Adrenal gland (tissue), 9 donors: ENCODE measurements at regions not wholly inside any gene's neighbourhood (a gene's known extent, or its start where the extent isn't known, plus 50 kb on each side); places are given as distances from the start of the nearest gene placed in this dataset.

Experiments used
- DNase-seq, 7 donors: peaks; one replicate each; pipeline ENCODE4 v3.0.0-alpha.2; 2019 to 2020
- H3K27ac ChIP-seq, 5 donors: fragments of 200-600 bp; sonication (generic) in 4 of 5; 1 replicate in 3 of 5; 2 replicates in 2 of 5; pipeline versions ENCODE4 v1.5.1 to v1.8.0; 2016 to 2020; ENCODE audit warnings: mild to moderate bottlenecking in 1 of 5
- H3K27me3 ChIP-seq: fragments of 200-600 bp; 2 replicates; pipeline ENCODE4 v1.8.0; 2021
- H3K36me3 ChIP-seq, 2 donors: fragments of 200-600 bp; replicated peaks in 1 of 2; 1 replicate in 1 of 2; 2 replicates in 1 of 2; pipeline versions ENCODE4 v1.5.1 to v1.8.0; 2018 to 2022
- H3K4me1 ChIP-seq, 2 donors: fragments of 200-600 bp; replicated peaks in 1 of 2; 1 replicate in 1 of 2; 2 replicates in 1 of 2; pipeline versions ENCODE4 v1.5.1 to v1.8.0; 2018 to 2021
- H3K4me3 ChIP-seq, 4 donors: fragments of 200-600 bp; sonication (generic) in 3 of 4; one replicate each; pipeline ENCODE4 v1.5.1; 2016 to 2018
- H3K9me3 ChIP-seq, 3 donors: fragments of 200-600 bp; sonication (generic) in 1 of 3; replicated peaks in 1 of 3; 1 replicate in 2 of 3; 2 replicates in 1 of 3; pipeline versions ENCODE4 v1.5.1 to v1.8.0; 2016 to 2021
- POLR2A ChIP-seq, 2 donors: fragments of 450-650 bp; IDR thresholded peaks; one replicate each; pipeline ENCODE4 v1.6.1; 2017; ENCODE audit warnings: antibody characterized with exemption in 2 of 2, mild to moderate bottlenecking in 2 of 2, moderate library complexity in 1 of 2
- WGBS, 4 donors: extraction: QIAGEN DNeasy Blood & Tissue Kit in 2 of 4; methylation state at CpG; one replicate each; pipeline versions ENCODE4 v1.1.5 to v1.1.7; 2013 to 2017; 5-methylcytosine and 5-hydroxymethylcytosine counted together
- intact Hi-C, 2 donors: fragments of 100-400 bp; cut with DNase I; formaldehyde crosslinking; loops; one replicate each; pipeline versions ENCODE4 v1.14.1 to v1.15.0; 2022 to 2023
- TF ChIP-seq, protein P1 (sequence below), 6 experiments: fragments of 450-650 bp in 4 of 6; fragments of 200-600 bp in 2 of 6; sonication (generic) in 1 of 6; IDR thresholded peaks; 1 replicate in 5 of 6; 2 replicates in 1 of 6; pipeline versions ENCODE4 v1.5.1 to v1.8.0; 2016 to 2021; ENCODE audit warnings: antibody characterized with exemption in 6 of 6, mild to moderate bottlenecking in 2 of 6, moderate library complexity in 1 of 6
- donor health status: healthy with polysubstance abuse.
- donor health status: Bipolar disorder and iron deficiency.
- donor health status: DM: yes; HTN: yes; CAD: no.
- donor health status: DM: no; HTN: no; CAD: no.
- donor health status: DM: no; HTN: no; CAD: no.

DNA sequence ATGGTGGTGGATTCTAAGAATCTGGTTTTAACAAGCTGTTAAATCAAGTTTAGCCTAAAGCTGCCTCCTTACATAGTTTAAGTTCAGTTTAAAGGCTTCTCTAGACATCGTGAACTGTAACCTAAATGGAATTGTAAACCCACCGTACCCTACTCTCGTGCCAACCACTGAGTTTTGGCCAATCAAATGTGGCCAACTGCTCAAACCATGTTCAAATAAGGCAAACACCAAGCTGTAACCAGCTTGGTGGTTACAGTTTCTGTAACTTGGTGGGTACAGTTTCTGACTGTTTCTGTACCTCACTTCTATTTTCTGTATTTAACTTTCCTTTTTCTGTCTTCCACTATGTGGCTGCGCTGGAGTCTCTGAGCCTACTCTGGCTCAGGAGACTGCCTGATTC is 131.9 kb upstream of the DDHD1 start:
- H3K36me3 ChIP-seq, result no peaks in the 10 kb centered on the region
- no peaks in the 10 kb centered on the region for H3K4me1 ChIP-seq
- H3K27me3 ChIP-seq, result no peaks in the 10 kb centered on the region
- WGBS, 4 donors, result 90 to 92% (median 92%) methylated on average over 4 of the region's 4 CpGs
- intact Hi-C loops, result no loop called here
- H3K4me3 ChIP-seq, result no peak overlapping the region
- no peak overlapping the region for H3K27ac ChIP-seq
- H3K9me3 ChIP-seq, result no peaks in the 10 kb centered on the region
- DNase-seq, result no peak
- TF ChIP-seq, protein P1, sequence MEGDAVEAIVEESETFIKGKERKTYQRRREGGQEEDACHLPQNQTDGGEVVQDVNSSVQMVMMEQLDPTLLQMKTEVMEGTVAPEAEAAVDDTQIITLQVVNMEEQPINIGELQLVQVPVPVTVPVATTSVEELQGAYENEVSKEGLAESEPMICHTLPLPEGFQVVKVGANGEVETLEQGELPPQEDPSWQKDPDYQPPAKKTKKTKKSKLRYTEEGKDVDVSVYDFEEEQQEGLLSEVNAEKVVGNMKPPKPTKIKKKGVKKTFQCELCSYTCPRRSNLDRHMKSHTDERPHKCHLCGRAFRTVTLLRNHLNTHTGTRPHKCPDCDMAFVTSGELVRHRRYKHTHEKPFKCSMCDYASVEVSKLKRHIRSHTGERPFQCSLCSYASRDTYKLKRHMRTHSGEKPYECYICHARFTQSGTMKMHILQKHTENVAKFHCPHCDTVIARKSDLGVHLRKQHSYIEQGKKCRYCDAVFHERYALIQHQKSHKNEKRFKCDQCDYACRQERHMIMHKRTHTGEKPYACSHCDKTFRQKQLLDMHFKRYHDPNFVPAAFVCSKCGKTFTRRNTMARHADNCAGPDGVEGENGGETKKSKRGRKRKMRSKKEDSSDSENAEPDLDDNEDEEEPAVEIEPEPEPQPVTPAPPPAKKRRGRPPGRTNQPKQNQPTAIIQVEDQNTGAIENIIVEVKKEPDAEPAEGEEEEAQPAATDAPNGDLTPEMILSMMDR (IDR thresholded peaks at IDR 0.05), result no peak
- TF ChIP-seq POLR2A (IDR thresholded peaks at IDR 0.05), result no peak

DNA sequence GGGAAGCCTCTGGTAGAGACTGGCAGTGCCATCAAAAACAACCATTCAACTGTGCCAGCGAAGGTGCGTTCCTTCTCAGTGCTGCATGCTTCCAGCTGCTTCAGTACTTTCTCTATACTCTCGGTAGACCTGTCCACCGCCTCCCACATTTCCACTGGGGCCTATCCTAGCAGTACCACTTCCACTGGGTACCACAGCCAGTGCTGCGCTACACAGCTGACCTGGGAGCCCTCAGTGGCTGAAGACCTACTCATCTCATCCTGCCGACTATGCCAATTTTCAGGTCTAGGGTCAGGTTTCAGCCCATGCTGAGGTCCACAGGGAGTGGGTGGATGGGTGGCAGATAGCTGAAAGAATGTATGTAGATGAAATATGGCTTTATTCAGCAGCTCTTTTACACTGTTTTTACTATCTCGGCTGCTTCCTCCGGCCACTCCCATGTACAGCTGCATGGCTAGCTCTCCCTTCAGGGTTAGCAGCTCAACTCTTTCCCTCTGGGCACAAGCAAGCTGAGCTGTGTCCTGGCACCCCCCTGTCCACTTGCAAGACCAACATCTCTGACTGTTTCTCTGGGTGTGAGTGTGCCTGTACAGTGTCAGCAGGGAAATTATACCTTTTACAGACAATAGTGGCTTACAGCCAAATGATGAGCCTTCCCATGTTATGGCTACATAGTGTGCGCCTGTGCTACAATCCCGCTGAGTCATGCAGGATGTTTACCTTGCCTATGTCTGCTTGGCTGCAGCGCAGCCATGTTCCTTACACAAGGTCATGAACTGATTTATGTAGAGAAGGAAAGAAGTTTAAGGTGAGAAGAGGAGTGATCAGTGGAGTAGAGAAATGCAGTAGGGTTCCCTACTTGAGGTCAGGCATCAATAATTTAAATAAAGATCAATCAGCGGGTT is 125.7 kb upstream of the DDHD1 start:
- no peaks in the 10 kb centered on the region for H3K36me3 ChIP-seq
- no peaks in the 10 kb centered on the region for H3K9me3 ChIP-seq
- DNase-seq, result no peak
- intact Hi-C loops, result no loop called here
- H3K4me1 ChIP-seq, result no peaks in the 10 kb centered on the region
- TF ChIP-seq, protein P1 (IDR thresholded peaks at IDR 0.05), result no peak
- H3K27me3 ChIP-seq, result no peaks in the 10 kb centered on the region
- WGBS, 4 donors, result 87 to 92% (median 91%) methylated on average over 12 of the region's 12 CpGs
- H3K4me3 ChIP-seq, result no peak overlapping the region
- no peak overlapping the region for H3K27ac ChIP-seq

- Histone ChIP-seq H3K4me3 (no peak overlapping the region), H3K36me3 (no peaks in the 10 kb centered on the region), H3K4me1 (no peaks in the 10 kb centered on the region), H3K27ac (no peak overlapping the region), H3K27me3 (no peaks in the 10 kb centered on the region), H3K9me3 (no peaks in the 10 kb centered on the region)
- intact Hi-C loops, result no loop called here
- DNase-seq, result no peak
- no peak for TF ChIP-seq POLR2A (IDR thresholded peaks at IDR 0.05)
- TF ChIP-seq, protein P1 (IDR thresholded peaks at IDR 0.05), result no peak
- WGBS, 4 donors, result 59 to 84% (median 65%) methylated on average over 4 to 6 of the region's 6 CpGs
Observed at GRCh38 chr14:53273671-53274072, 120.5 kb upstream of the DDHD1 start.

GRCh38 chr14:53265025-53265424 is 111.9 kb upstream of the DDHD1 start:
- Histone ChIP-seq H3K4me3 (no peak overlapping the region), H3K27me3 (no peaks in the 10 kb centered on the region), H3K27ac (no peak overlapping the region), H3K4me1 (no peaks in the 10 kb centered on the region), H3K36me3 (no peaks in the 10 kb centered on the region), H3K9me3 (no peaks in the 10 kb centered on the region)
- DNase-seq, result no peak
- 87 to 96% (median 91%) methylated on average over 4 of the region's 4 CpGs for WGBS, 4 donors
- TF ChIP-seq POLR2A (IDR thresholded peaks at IDR 0.05), result no peak
- TF ChIP-seq, protein P1 (IDR thresholded peaks at IDR 0.05), result no peak
- intact Hi-C loops, result no loop called here
